Parathyroid adenoma (tissue), 2 donors: ENCODE measurements at regions not wholly inside any gene's neighbourhood (a gene's known extent, or its start where the extent isn't known, plus 50 kb on each side); places are given as distances from the start of the nearest gene placed in this dataset.

Source experiments
- H2AFZ ChIP-seq: fragments of 300-600 bp; sonication (generic); one replicate; pipeline ENCODE4 v1.7.0; 2017; ENCODE audit warnings: antibody characterized with exemption, mild to moderate bottlenecking
- H3K27ac ChIP-seq: fragments of 300-600 bp; sonication (generic); one replicate; pipeline ENCODE4 v1.7.0; 2017
- H3K27me3 ChIP-seq: fragments of 300-600 bp; sonication (generic); one replicate; pipeline ENCODE4 v1.7.0; 2017; ENCODE audit warnings: low read length; ENCODE audit not compliant: control insufficient read depth, insufficient read depth
- H3K36me3 ChIP-seq: fragments of 300-600 bp; sonication (generic); one replicate; pipeline ENCODE4 v1.7.0; 2017; ENCODE audit warnings: low read length; ENCODE audit not compliant: control insufficient read depth, insufficient read depth
- H3K4me1 ChIP-seq: fragments of 300-600 bp; sonication (generic); one replicate; pipeline ENCODE4 v1.7.0; 2017; ENCODE audit warnings: control low read depth
- H3K4me2 ChIP-seq: fragments of 300-600 bp; sonication (generic); one replicate; pipeline ENCODE4 v1.7.0; 2017; ENCODE audit warnings: low read length
- H3K4me3 ChIP-seq: fragments of 300-600 bp; sonication (generic); one replicate; pipeline ENCODE4 v1.7.0; 2017; ENCODE audit warnings: low read depth, low read length
- H3K79me2 ChIP-seq: fragments of 300-600 bp; sonication (generic); one replicate; pipeline ENCODE4 v1.7.0; 2017; ENCODE audit warnings: control low read depth
- H3K9ac ChIP-seq: fragments of 300-600 bp; sonication (generic); one replicate; pipeline ENCODE4 v1.7.0; 2017; ENCODE audit warnings: mild to moderate bottlenecking
- H3K9me3 ChIP-seq: fragments of 300-600 bp; sonication (generic); one replicate; pipeline ENCODE4 v1.7.0; 2017; ENCODE audit warnings: low read length; ENCODE audit not compliant: control insufficient read depth
- CTCF ChIP-seq: fragments of 300-600 bp; sonication (generic); IDR thresholded peaks from one replicate; pipeline ENCODE4 v1.7.0; 2017; ENCODE audit warnings: antibody characterized with exemption, mild to moderate bottlenecking
- donor health status: primary hyperparathyroidism.

- H3K79me2 ChIP-seq: no peaks in the 10 kb centered on the region
- no peak for TF ChIP-seq CTCF
- H3K9ac ChIP-seq: no peak overlapping the region
- H3K36me3 ChIP-seq: no peaks in the 10 kb centered on the region
- no peaks in the 10 kb centered on the region for H3K9me3 ChIP-seq
- no peak overlapping the region for H3K4me2 ChIP-seq
- no peaks in the 10 kb centered on the region for H3K27me3 ChIP-seq
- H3K4me1 ChIP-seq: no peaks in the 10 kb centered on the region
- no peak overlapping the region for H3K27ac ChIP-seq
- H3K4me3 ChIP-seq: no peak overlapping the region
- H2AFZ ChIP-seq: no peak overlapping the region
These were observed 420.4 kb downstream of the CBLN4 start for GRCh38 chr20:55584964-55585363.

DNA sequence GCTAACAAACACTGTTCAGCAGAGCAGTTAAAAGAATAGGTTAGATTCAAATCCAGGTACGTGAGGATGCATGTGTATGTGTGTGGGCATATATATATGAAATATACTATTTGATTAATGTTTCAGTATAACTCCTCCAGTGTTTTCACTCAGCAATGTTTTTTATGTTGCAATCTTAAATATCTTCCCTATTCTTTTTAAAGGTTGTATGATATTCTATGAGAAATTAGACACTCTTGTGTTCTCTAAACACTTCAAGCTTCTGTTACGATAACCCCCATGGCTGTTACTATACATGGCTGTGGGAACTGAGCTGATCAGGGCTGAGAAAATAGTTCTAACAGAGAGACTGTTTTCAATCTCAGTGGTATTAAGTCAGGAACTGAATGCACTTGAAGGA is 421.0 kb downstream of the CBLN4 start:
- Histone ChIP-seq H3K27me3 (no peaks in the 10 kb centered on the region), H3K4me2 (no peak overlapping the region), H3K4me1 (no peaks in the 10 kb centered on the region), H2AFZ (no peak overlapping the region), H3K36me3 (no peaks in the 10 kb centered on the region), H3K27ac (no peak overlapping the region), H3K4me3 (no peak overlapping the region), H3K79me2 (no peaks in the 10 kb centered on the region), H3K9me3 (no peaks in the 10 kb centered on the region), H3K9ac (no peak overlapping the region)
- no peak for TF ChIP-seq CTCF

DNA sequence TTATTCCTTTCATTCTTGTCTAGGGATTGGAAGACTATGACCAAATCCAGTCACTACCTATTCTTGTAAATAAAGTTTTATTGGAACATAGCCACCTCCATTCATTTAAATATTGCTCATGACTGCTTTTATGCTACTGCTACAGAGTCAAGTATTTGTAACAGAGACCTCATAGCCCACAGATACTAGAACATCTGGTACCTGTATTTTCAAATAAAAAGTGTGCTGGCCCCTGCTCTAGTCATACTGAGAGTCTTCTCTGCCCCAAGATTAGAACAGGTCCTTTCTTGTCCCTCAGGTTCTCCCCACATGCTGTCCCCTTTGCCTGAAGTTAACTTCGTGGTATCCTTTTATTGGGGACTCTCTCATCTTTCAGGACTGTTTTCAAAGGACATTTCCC is 422.3 kb downstream of the CBLN4 start:
- H3K79me2 ChIP-seq: no peaks in the 10 kb centered on the region
- H3K4me3 ChIP-seq: no peak overlapping the region
- no peak overlapping the region for H3K4me2 ChIP-seq
- TF ChIP-seq CTCF: no peak
- no peak overlapping the region for H3K9ac ChIP-seq
- no peaks in the 10 kb centered on the region for H3K27me3 ChIP-seq
- H2AFZ ChIP-seq: no peak overlapping the region
- H3K9me3 ChIP-seq: no peaks in the 10 kb centered on the region
- H3K27ac ChIP-seq: no peak overlapping the region
- no peaks in the 10 kb centered on the region for H3K4me1 ChIP-seq
- no peaks in the 10 kb centered on the region for H3K36me3 ChIP-seq

DNA sequence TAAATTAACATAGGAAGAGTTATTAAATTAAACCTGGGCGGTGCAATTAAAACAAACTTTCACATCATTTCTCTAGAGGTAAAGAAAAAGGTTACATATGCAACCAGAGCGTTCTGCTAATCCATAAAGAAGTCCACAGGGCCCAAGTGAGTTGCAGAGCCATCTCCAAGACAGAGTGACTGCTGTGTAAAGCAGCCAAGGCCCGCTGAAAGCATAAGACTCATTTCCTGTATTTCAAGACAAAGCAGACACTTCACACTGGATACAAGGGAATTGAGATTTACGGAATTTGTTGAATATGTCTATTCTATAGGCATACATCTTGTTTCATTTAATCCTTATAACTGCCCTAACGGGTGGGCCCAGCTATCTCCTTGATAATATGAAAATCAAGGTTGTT is 422.8 kb downstream of the CBLN4 start:
- Histone ChIP-seq H3K27me3 (no peaks in the 10 kb centered on the region), H3K36me3 (no peaks in the 10 kb centered on the region), H3K9ac (no peak overlapping the region), H3K79me2 (no peaks in the 10 kb centered on the region), H3K4me3 (no peak overlapping the region), H3K4me2 (no peak overlapping the region), H2AFZ (no peak overlapping the region), H3K27ac (no peak overlapping the region), H3K4me1 (no peaks in the 10 kb centered on the region), H3K9me3 (no peaks in the 10 kb centered on the region)
- no peak for TF ChIP-seq CTCF

- Histone ChIP-seq H3K79me2 (no peaks in the 10 kb centered on the region), H3K27ac (no peak overlapping the region), H3K4me1 (no peaks in the 10 kb centered on the region), H3K4me3 (no peak overlapping the region), H3K36me3 (no peaks in the 10 kb centered on the region), H3K27me3 (no peaks in the 10 kb centered on the region), H3K9me3 (no peaks in the 10 kb centered on the region), H3K9ac (no peak overlapping the region), H2AFZ (no peak overlapping the region), H3K4me2 (no peak overlapping the region)
- TF ChIP-seq CTCF: no peak
These were observed 423.8 kb downstream of the CBLN4 start for GRCh38 chr20:55581519-55581918.
